Glutamatergic neuron (in vitro differentiated cells): ENCODE measurements at regions not wholly inside any gene's neighbourhood (a gene's known extent, or its start where the extent isn't known, plus 50 kb on each side); places are given as distances from the start of the nearest gene placed in this dataset.

Experiments
- DNase-seq: peaks from one replicate; pipeline ENCODE4 v3.0.0; 2022
- H3K27ac Mint-ChIP-seq: one replicate; pipeline ENCODE4 v1.8.0; 2020; ENCODE audit warnings: mild to moderate bottlenecking, mixed read lengths, inconsistent platforms; ENCODE audit not compliant: unreplicated experiment
- H3K27me3 Mint-ChIP-seq: one replicate; pipeline ENCODE4 v1.8.0; 2020; ENCODE audit warnings: mild to moderate bottlenecking, moderate library complexity, mixed read lengths, inconsistent platforms; ENCODE audit not compliant: unreplicated experiment
- H3K36me3 Mint-ChIP-seq: one replicate; pipeline ENCODE4 v1.8.0; 2020; ENCODE audit warnings: mild to moderate bottlenecking, mixed read lengths, inconsistent platforms; ENCODE audit not compliant: unreplicated experiment
- H3K4me1 Mint-ChIP-seq: one replicate; pipeline ENCODE4 v1.8.0; 2020; ENCODE audit warnings: mild to moderate bottlenecking, low read depth, mixed read lengths, inconsistent platforms; ENCODE audit not compliant: unreplicated experiment
- H3K4me3 Mint-ChIP-seq: one replicate; pipeline ENCODE4 v1.8.0; 2020; ENCODE audit warnings: mild to moderate bottlenecking, mixed read lengths, inconsistent platforms; ENCODE audit not compliant: unreplicated experiment
- H3K9me3 Mint-ChIP-seq: one replicate; pipeline ENCODE4 v1.8.0; 2020; ENCODE audit warnings: mild to moderate bottlenecking, moderate library complexity, mixed read lengths, inconsistent platforms; ENCODE audit not compliant: unreplicated experiment
- TF ChIP-seq, protein P1 (sequence below): fragments of 200-600 bp; sonication (generic); IDR thresholded peaks from one replicate; pipeline ENCODE4 v1.5.0; 2021; ENCODE audit not compliant: partially characterized antibody, unreplicated experiment

DNA sequence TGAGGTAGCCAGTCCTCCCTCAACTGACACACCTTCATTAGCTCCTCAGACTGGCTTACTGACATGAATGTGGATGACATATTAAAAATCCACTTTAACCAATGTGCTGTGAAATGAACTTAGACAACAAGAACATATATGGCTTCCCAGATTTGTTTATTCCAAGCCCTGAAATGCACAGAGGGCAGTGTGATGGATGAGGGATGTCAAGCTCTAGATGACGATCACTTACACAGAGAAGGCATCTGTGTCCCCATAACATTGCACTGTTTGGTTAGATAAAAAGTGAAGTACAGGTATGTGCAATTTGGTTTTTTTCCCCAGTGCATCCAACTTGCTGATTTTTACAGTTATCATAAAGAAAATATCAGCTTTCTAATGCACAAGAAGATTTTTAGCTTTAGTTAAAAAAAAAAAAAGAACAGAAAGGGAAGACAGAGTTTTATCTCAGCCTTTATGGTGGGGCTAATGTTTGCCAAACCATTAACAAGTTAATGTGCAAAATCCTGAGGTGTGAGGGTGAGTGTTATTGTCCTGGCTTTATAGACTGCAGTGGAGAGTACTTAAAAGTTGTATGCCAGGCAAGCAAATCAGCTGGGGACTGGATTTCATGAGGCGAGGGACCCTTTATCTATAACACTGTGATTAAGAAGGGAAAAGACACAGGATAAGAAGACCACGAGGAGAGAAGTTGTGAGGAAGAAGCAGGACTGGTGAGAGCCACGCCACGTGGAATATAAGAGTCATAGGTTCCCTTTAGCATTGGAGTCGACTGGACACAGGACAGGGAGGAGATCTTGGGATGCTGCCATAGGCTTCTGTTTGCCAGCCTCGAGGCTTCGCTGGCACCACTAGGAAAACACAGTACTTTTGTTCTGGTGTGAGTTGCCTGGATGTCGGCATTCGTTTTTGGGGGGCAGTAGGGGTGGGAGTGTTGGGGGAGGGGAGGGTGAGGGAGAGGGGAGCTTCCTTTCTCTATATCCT, 90.0 kb upstream of the BACH2 start:
- Mint-ChIP-seq H3K4me3 (no peak overlapping the region), H3K27me3 (no peaks in the 10 kb centered on the region), H3K4me1 (peaks cover 17% of the 10 kb centered on the region), H3K9me3 (no peaks in the 10 kb centered on the region), H3K36me3 (no peaks in the 10 kb centered on the region), H3K27ac (no peak overlapping the region)
- TF ChIP-seq, protein P1, sequence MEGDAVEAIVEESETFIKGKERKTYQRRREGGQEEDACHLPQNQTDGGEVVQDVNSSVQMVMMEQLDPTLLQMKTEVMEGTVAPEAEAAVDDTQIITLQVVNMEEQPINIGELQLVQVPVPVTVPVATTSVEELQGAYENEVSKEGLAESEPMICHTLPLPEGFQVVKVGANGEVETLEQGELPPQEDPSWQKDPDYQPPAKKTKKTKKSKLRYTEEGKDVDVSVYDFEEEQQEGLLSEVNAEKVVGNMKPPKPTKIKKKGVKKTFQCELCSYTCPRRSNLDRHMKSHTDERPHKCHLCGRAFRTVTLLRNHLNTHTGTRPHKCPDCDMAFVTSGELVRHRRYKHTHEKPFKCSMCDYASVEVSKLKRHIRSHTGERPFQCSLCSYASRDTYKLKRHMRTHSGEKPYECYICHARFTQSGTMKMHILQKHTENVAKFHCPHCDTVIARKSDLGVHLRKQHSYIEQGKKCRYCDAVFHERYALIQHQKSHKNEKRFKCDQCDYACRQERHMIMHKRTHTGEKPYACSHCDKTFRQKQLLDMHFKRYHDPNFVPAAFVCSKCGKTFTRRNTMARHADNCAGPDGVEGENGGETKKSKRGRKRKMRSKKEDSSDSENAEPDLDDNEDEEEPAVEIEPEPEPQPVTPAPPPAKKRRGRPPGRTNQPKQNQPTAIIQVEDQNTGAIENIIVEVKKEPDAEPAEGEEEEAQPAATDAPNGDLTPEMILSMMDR = no peak
- DNase-seq = no peak

DNA sequence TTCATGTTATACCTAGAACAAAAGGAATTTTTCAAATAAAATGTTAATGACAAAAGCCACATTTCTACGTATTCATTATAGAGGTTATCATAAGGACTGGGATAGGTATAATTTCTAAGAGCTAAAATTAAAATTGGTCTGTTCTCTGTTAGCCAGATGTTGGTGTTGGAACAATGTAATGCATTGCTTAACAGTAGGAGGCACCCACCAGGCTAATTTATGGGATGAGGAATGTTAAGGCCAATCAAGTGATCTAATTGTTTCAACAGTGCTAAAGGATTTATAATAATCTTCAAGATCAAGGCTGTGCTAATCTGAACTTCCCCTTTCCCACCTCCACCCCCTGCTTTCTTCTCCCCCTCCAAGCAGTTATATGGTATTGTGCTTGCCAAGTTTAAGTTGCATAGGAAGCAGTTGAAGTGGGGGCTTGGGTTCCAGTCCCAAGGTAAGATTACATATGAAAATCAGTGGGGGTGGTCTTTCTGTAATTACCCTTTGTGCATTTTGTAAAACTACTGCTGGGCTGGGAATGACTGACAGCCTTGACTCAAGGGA, 89.2 kb upstream of the BACH2 start:
- H3K9me3 Mint-ChIP-seq = no peaks in the 10 kb centered on the region
- H3K36me3 Mint-ChIP-seq = no peaks in the 10 kb centered on the region
- DNase-seq = no peak
- H3K4me3 Mint-ChIP-seq = no peak overlapping the region
- no peaks in the 10 kb centered on the region for H3K27me3 Mint-ChIP-seq
- peaks cover 17% of the 10 kb centered on the region for H3K4me1 Mint-ChIP-seq
- H3K27ac Mint-ChIP-seq = no peak overlapping the region
- TF ChIP-seq, protein P1 = no peak

DNA sequence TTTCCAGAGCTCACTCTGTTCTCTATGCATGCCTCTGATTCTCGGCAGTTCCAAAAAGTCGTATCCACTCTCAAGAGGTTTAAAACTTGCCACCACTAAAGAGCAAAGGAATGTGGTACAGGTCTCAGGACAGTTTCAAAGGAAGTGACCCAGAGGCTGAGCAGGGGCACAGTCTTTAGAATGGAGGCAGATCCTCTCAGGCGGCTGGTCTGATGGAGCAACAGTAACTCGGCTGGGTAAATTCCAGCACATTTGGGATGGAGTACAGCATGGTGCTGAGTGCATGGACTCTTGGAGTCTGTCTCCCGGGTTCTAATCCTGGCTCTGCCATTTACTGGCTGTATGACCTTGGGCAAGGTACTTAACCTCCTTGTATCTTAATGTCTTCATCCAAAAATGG, 88.1 kb upstream of the BACH2 start:
- H3K27ac Mint-ChIP-seq = no peak overlapping the region
- TF ChIP-seq, protein P1 = no peak
- H3K9me3 Mint-ChIP-seq = no peaks in the 10 kb centered on the region
- H3K4me1 Mint-ChIP-seq = peaks cover 17% of the 10 kb centered on the region
- H3K36me3 Mint-ChIP-seq = no peaks in the 10 kb centered on the region
- no peak overlapping the region for H3K4me3 Mint-ChIP-seq
- no peaks in the 10 kb centered on the region for H3K27me3 Mint-ChIP-seq
- no peak for DNase-seq

DNA sequence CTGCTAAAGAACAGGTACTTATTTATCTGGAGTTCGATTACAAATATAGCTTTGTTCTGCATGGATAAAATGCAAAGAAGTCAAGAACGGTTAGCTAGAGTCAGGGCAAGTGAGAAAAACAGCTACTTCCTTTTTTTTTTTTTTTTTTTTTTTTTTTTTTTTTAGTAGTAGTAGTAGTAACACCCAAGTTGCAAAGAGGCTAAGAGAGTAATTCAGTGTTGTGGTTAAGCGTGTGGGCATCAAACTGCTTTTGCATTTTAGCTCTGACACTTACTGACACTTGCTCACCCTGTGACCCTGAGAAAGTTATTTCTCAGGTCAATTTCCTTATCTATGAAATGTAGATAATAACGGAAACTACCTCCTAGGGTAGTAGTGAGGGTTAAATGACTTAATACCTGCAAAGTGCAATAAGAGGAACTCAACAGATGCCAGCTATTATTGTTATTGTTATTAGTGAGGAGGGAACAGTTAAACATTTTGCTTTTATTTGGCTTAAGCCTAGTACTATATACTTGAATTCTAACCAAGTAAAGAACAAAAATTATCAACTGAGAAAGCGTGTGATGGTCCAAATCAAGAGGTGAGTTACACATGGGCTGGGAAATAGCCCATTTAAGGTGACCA, 86.7 kb upstream of the BACH2 start:
- peaks cover 12% of the 10 kb centered on the region for H3K4me1 Mint-ChIP-seq
- no peaks in the 10 kb centered on the region for H3K27me3 Mint-ChIP-seq
- no peak overlapping the region for H3K4me3 Mint-ChIP-seq
- DNase-seq = no peak
- TF ChIP-seq, protein P1 = no peak
- no peak overlapping the region for H3K27ac Mint-ChIP-seq
- H3K36me3 Mint-ChIP-seq = no peaks in the 10 kb centered on the region
- no peaks in the 10 kb centered on the region for H3K9me3 Mint-ChIP-seq

DNA sequence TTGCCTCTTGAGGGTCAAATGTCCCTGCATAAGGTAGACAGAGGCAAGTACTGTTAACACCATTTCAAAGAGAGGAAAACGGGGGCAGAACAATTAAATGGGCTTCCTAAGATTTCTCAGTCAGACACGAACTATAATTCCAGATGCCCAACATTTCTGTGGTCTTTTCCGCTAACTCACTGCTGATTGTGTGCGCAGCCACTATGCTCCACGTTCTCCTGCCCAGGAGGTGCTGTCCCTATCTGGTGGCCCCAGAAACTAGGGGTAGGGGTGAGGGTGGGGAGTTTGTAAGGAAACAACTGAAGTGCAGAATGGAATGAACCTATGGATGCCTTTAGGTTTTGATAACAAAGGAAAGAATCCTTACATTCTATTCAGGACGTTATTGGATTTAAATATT, 86.1 kb upstream of the BACH2 start:
- Mint-ChIP-seq H3K4me3 (no peak overlapping the region), H3K4me1 (peaks cover 9% of the 10 kb centered on the region), H3K27ac (no peak overlapping the region), H3K36me3 (no peaks in the 10 kb centered on the region), H3K27me3 (no peaks in the 10 kb centered on the region), H3K9me3 (no peaks in the 10 kb centered on the region)
- TF ChIP-seq, protein P1 = no peak
- DNase-seq = no peak
